ENCODE measurements at regions not wholly inside any gene's neighbourhood (a gene's known extent, or its start where the extent isn't known, plus 50 kb on each side); places are given as distances from the start of the nearest gene placed in this dataset.

- no peak for TF ChIP-seq EP300 (IDR thresholded peaks at IDR 0.05; ENCODE audit: low read depth)
- no peak for TF ChIP-seq CTCF (IDR thresholded peaks at IDR 0.05)
Observed at GRCh38 chr14:105889666-105890473, 363.5 kb downstream of the TMEM121 start.
